NCI-H128 (cell line): ENCODE measurements at regions not wholly inside any gene's neighbourhood (a gene's known extent, or its start where the extent isn't known, plus 50 kb on each side); places are given as distances from the start of the nearest gene placed in this dataset.
"Not testable (repeated sequence)": the region's sequence is repeated elsewhere in the genome, so short reads cannot be mapped to it uniquely, and the experiment has no call there.

ENCODE experiments used
- DNase-seq: peaks from one replicate; lab custom pipeline; 2025; ENCODE audit not compliant: unreplicated experiment; lab: John Stamatoyannopoulos, UW

GRCh38 chr10:129043691-129044090 is 423.4 kb upstream of the MGMT start:
- DNase-seq, result no peak

- DNase-seq, result no peak
These were observed 421.4 kb upstream of the MGMT start for GRCh38 chr10:129045599-129045998.

GRCh38 chr10:129046065-129046681 is 420.9 kb upstream of the MGMT start:
- DNase-seq, result no peak

- no peak for DNase-seq
These were observed 420.1 kb upstream of the MGMT start for GRCh38 chr10:129046962-129047361.

GRCh38 chr10:129047600-129047999 is 419.4 kb upstream of the MGMT start:
- DNase-seq, result no peak

GRCh38 chr10:129048513-129048912 is 418.5 kb upstream of the MGMT start:
- DNase-seq, result no peak

- no peak for DNase-seq
These were observed 417.5 kb upstream of the MGMT start for GRCh38 chr10:129049501-129049900.

GRCh38 chr10:129055225-129055624 is 411.8 kb upstream of the MGMT start:
- DNase-seq, result no peak

- no peak for DNase-seq
These were observed 411.1 kb upstream of the MGMT start for GRCh38 chr10:129055986-129056385.

- no peak for DNase-seq
These were observed 410.0 kb upstream of the MGMT start for GRCh38 chr10:129056734-129057689.

GRCh38 chr10:129057856-129058663 is 409.0 kb upstream of the MGMT start:
- DNase-seq, result no peak

- no peak for DNase-seq
These were observed 408.3 kb upstream of the MGMT start for GRCh38 chr10:129058664-129059155.

- no peak for DNase-seq
These were observed 407.1 kb upstream of the MGMT start for GRCh38 chr10:129059977-129060376.

- no peak for DNase-seq
These were observed 403.8 kb upstream of the MGMT start for GRCh38 chr10:129063212-129063611.

GRCh38 chr10:129063877-129064276 is 403.2 kb upstream of the MGMT start:
- DNase-seq, result no peak

- not testable (repeated sequence) for DNase-seq
These were observed 400.5 kb upstream of the MGMT start for GRCh38 chr10:129066529-129066928.

GRCh38 chr10:129071411-129071810 is 395.6 kb upstream of the MGMT start:
- DNase-seq, result not testable (repeated sequence)

- DNase-seq, result no peak
These were observed 392.1 kb upstream of the MGMT start for GRCh38 chr10:129074939-129075338.

- no peak for DNase-seq
These were observed 391.5 kb upstream of the MGMT start for GRCh38 chr10:129075508-129075907.

GRCh38 chr10:129075927-129076326 is 391.1 kb upstream of the MGMT start:
- DNase-seq, result no peak

- DNase-seq, result no peak
These were observed 388.7 kb upstream of the MGMT start for GRCh38 chr10:129078346-129078745.
